Vagina (tissue), 2 donors: ENCODE measurements at regions not wholly inside any gene's neighbourhood (a gene's known extent, or its start where the extent isn't known, plus 50 kb on each side); places are given as distances from the start of the nearest gene placed in this dataset.

Experiments
- POLR2A ChIP-seq, 2 donors: fragments of 450-650 bp; IDR thresholded peaks; one replicate each; pipeline ENCODE4 v1.6.1; 2017; ENCODE audit warnings: antibody characterized with exemption in 2 of 2, mild to moderate bottlenecking in 2 of 2, moderate library complexity in 2 of 2
- TF ChIP-seq, protein P1 (sequence below), 3 experiments: fragments of 450-650 bp in 2 of 3; fragments of 200-600 bp in 1 of 3; sonication (generic) in 1 of 3; IDR thresholded peaks; one replicate each; pipeline ENCODE4 v1.5.1; 2017 to 2019; ENCODE audit warnings: antibody characterized with exemption in 3 of 3, mild to moderate bottlenecking in 2 of 3, moderate library complexity in 2 of 3

DNA sequence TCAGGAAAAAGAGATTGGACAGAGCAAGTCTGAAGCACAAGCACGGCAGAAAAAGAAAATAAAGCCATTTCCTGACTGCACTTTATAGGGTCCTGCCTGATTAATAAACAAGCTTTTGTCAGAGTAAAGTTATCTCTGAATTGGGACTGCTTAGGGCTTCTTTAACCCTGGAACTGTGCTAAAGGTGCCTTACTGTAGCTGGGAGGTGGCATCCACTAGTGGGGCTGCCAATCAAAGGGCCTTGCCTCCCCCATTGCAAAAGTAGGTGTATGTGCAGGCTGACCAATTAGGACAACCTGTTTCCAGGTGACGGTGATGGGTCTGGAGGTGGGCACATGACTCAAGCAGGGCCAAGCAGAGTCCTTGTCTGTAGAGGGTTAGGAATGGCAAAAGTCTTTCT, 57.4 kb upstream of the RAPH1 start:
- TF ChIP-seq, protein P1, sequence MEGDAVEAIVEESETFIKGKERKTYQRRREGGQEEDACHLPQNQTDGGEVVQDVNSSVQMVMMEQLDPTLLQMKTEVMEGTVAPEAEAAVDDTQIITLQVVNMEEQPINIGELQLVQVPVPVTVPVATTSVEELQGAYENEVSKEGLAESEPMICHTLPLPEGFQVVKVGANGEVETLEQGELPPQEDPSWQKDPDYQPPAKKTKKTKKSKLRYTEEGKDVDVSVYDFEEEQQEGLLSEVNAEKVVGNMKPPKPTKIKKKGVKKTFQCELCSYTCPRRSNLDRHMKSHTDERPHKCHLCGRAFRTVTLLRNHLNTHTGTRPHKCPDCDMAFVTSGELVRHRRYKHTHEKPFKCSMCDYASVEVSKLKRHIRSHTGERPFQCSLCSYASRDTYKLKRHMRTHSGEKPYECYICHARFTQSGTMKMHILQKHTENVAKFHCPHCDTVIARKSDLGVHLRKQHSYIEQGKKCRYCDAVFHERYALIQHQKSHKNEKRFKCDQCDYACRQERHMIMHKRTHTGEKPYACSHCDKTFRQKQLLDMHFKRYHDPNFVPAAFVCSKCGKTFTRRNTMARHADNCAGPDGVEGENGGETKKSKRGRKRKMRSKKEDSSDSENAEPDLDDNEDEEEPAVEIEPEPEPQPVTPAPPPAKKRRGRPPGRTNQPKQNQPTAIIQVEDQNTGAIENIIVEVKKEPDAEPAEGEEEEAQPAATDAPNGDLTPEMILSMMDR (IDR thresholded peaks at IDR 0.05) = no peak
- no peak for TF ChIP-seq POLR2A (IDR thresholded peaks at IDR 0.05)
